ENCODE measurements at regions not wholly inside any gene's neighbourhood (a gene's known extent, or its start where the extent isn't known, plus 50 kb on each side); places are given as distances from the start of the nearest gene placed in this dataset.

GRCh38 chr4:189293459-189293858 lies 647.2 kb upstream of the FRG1 start:
- TF ChIP-seq, protein P1, sequence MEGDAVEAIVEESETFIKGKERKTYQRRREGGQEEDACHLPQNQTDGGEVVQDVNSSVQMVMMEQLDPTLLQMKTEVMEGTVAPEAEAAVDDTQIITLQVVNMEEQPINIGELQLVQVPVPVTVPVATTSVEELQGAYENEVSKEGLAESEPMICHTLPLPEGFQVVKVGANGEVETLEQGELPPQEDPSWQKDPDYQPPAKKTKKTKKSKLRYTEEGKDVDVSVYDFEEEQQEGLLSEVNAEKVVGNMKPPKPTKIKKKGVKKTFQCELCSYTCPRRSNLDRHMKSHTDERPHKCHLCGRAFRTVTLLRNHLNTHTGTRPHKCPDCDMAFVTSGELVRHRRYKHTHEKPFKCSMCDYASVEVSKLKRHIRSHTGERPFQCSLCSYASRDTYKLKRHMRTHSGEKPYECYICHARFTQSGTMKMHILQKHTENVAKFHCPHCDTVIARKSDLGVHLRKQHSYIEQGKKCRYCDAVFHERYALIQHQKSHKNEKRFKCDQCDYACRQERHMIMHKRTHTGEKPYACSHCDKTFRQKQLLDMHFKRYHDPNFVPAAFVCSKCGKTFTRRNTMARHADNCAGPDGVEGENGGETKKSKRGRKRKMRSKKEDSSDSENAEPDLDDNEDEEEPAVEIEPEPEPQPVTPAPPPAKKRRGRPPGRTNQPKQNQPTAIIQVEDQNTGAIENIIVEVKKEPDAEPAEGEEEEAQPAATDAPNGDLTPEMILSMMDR (IDR thresholded peaks at IDR 0.05) = no peak
- TF ChIP-seq POLR2A (IDR thresholded peaks at IDR 0.05) (no peak), EP300 (IDR thresholded peaks at IDR 0.05) (no peak)
